ENCODE measurements at regions not wholly inside any gene's neighbourhood (a gene's known extent, or its start where the extent isn't known, plus 50 kb on each side); places are given as distances from the start of the nearest gene placed in this dataset.

GRCh38 chr6:11828262-11828870, 49.8 kb upstream of the ADTRP start:
- TF ChIP-seq PAX5 (IDR thresholded peaks at IDR 0.05; ENCODE audit: insufficient read depth, low read length, severe bottlenecking): no peak
- no peak for TF ChIP-seq POLR2A (IDR thresholded peaks at IDR 0.05; ENCODE audit: low read depth, low read length)
- TF ChIP-seq POLR2AphosphoS5 (IDR thresholded peaks at IDR 0.05; ENCODE audit: low read depth, low read length): no peak

Data from GM12891 (cell line).